GM18951 (cell line): ENCODE measurements at regions not wholly inside any gene's neighbourhood (a gene's known extent, or its start where the extent isn't known, plus 50 kb on each side); places are given as distances from the start of the nearest gene placed in this dataset.
"Not testable (repeated sequence)": the region's sequence is repeated elsewhere in the genome, so short reads cannot be mapped to it uniquely, and the experiment has no call there.

Experiments
- POLR2A ChIP-seq: IDR thresholded peaks from 4 replicates; pipeline ENCODE4 v1.6.1; 2011; ENCODE audit warnings: mild to moderate bottlenecking; ENCODE audit not compliant: insufficient read length, insufficient read depth; ENCODE audit errors: extremely low read depth
- in situ Hi-C: fragments of 300-500 bp; cut with MboI; formaldehyde crosslinking; loops from one replicate; pipeline ENCODE4 v1.12.0; 2022; ENCODE audit warnings: low sequenced_read_pairs, mixed read lengths, inconsistent platforms; ENCODE audit not compliant: unreplicated experiment

DNA sequence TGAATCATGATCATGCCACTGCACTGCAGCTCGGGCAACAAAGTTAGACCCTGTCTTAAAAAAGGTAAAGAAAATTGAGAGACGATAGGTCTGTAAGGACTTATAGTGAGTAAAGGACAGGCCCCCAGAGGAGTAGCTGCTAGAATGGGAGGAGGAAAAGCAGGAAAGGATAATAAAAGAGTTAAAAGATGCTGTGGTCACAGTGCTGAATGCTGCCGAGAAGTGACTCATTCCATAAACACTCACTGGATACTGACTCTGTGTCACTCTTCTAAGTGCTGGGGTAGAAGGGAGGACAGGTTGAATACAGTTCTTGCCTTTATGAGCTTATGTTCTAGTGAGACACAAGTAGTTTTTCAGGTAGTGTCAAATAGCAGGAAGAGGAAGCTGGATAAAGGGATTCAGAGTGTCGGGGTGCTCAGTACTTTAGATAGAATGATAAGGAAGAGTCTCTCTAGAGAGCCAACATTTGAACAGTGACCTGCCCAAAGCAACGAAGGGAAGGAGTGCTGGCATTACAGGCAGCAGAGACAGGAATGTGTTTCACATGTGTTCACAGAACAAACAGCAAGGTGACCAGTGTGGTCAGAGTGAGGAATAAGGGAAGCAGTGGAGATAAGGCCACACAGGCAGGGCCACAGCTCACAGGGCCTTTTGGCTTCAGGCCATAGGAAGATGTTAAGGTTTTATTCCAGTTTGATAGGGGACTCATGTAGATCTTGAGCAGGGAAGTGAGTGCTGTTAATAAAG is 1240.5 kb downstream of the UQCRFS1 start:
- in situ Hi-C loops = no loop called here
- TF ChIP-seq POLR2A = no peak

DNA sequence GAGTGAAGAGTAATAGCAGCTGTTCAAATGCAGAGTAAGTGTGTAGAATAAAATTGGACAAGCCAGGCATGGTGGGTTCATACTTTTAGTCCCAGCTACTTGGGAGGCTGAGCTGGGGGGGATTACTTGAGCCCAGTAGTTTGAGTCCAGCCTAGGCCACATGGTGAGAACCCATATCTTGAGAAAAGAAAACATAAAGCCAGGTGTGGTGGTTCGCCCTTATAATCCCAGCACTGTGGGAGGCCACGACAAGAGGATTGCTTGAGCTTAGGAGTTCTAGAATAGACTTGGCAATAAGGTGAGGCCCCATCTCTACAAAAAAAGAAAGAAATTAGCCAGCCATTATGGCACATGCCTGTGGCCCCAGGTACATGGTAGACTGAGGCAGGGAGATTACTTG is 1241.1 kb downstream of the UQCRFS1 start:
- in situ Hi-C loops = no loop called here
- TF ChIP-seq POLR2A = no peak

GRCh38 chr19:27971071-27971470 is 1241.9 kb downstream of the UQCRFS1 start:
- in situ Hi-C loops = no loop called here
- TF ChIP-seq POLR2A = no peak

GRCh38 chr19:27966390-27966816 is 1246.5 kb downstream of the UQCRFS1 start:
- in situ Hi-C loops = no loop called here
- no peak for TF ChIP-seq POLR2A

DNA sequence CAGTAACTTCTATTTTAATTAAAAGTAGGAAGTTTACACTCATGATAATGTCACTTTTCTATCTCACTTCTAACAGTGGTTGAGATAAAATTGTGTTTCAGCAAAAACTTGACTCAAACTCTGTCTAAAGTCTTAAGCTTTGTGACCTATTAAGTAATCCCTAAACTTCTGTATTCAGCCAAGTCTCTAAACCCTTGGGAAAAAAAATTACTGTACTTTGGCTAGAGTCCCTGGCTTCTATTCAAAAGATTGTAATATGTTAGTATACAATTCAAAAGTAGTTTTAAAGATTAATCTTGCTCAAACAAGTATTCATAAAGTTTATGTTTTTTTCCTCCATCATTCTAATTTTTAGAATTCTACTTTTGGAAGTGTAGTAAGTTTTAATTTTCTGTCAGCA is 1248.8 kb downstream of the UQCRFS1 start:
- in situ Hi-C loops = no loop called here
- TF ChIP-seq POLR2A = no peak

DNA sequence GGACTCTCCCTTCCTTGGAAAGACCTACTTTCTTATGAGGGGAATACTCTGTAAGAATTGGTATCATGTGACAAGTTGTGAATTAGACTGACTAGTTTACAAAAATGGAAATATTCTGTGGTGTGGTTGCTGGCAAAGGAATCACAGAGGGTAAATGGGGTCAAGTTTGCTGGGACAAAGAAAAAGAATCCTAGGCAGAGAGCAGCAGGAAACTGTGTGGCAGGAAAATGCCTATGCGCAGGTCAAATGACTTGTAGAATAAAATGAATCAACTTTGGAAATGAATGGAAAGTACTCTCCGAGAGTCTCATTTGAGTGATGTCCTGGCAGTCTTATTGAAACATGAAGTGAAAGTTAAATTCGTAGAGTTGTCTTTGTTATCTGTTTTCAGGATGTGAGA is 1250.7 kb downstream of the UQCRFS1 start:
- in situ Hi-C loops = no loop called here
- no peak for TF ChIP-seq POLR2A

DNA sequence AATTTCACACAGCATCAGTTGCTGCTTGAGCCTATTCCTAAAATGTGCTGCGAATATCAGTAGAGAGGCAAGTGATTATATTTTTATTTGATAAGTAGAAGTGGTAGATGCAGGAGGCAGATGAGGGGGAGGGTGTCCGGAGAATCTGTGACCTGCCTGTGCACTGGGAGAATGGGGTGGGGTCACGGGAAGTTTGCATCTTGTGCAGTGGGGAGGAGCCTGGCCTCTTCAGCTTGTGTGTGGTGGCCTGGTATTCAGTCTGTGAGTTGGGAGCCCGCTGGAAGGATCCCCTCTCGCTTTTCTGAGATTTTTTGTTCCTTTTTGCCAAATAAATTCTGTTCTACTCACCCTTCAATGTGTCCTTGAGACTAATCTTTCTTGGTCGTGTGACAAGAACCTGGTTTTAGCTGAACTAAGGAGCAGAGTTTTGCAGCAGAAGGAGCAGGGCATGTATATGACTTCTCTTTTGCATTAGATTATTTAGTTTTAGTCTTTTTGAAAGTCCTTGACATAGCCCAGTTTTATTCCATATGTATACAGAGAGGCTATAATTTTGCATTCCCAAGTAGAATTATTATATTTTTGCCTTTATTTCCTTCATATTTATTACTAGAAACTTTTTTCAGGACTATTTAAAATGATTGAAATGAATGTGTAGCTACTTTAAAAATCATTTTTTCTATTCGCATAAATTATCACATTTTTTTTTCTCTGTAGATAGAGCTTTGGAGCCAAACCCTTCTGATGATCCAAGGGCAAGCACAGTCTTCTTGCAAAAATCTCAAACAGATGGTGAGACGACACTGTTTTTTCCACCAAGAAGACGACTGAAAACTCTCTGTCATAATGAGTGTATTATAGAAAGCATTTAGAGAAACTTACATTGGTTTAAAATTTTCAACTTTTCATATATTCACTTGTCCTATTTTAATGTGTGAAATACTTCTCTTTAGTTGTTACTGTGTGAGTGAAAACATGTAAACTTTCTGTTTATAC is 1257.2 kb downstream of the UQCRFS1 start:
- in situ Hi-C loops = no loop called here
- TF ChIP-seq POLR2A = no peak

DNA sequence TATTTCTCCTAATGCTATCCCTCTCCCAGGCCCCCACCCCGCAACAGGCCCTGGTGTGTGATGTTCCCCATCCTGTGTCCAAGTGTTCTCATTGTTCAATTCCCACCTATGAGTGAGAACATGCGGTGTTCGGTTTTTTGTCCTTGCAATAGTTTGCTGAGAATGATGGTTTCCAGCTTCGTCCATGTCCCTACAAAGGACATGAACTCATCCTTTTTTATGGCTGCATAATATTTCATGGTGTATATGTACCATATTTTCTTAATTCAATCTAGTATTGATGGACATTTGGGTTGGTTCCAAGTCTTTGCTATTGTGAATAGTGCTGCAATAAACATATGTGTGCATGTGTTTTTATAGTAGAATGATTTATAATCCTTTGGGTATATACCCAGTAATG is 1270.3 kb downstream of the UQCRFS1 start:
- in situ Hi-C loops = not testable (repeated sequence)

DNA sequence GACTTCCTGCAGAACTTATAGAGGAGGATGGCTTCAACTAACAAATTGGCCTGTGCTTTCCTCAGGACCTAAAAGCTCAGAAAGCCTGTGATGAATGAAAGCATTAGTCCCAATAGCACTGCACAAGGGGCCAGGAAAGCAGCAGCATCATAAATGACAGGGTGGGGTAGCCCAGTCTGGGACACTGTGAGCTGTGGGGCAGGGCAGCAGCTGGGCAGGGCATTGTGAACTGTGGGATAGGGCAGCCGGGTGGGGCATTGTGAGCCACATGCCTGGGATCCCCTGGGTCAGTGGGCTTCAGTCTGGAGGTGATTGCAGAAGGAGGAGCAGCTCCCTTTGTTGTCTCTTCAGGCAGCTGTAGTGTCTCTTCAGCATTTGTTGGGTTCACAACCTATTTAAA is 1276.8 kb downstream of the UQCRFS1 start:
- no peak for TF ChIP-seq POLR2A
- in situ Hi-C loops = no loop called here

DNA sequence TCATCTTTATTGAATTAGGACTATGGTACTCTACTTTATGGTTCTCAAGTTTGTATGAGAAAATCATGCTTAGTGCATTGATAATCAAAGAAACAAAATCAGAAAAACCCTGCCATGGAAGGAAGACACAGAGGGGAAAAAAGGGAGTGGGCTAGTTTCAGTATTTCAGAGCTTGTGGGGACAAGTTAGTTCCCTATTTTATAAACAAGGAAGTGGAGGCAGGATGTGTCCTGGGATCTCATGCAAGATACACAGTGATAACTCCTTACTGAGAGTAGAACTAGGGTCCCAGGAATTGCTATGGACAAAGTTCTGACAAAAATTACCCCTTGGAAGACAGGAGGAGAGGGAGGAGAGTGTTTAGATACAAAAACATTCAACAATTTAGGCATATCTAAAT is 1277.3 kb downstream of the UQCRFS1 start:
- no peak for TF ChIP-seq POLR2A
- in situ Hi-C loops = no loop called here

DNA sequence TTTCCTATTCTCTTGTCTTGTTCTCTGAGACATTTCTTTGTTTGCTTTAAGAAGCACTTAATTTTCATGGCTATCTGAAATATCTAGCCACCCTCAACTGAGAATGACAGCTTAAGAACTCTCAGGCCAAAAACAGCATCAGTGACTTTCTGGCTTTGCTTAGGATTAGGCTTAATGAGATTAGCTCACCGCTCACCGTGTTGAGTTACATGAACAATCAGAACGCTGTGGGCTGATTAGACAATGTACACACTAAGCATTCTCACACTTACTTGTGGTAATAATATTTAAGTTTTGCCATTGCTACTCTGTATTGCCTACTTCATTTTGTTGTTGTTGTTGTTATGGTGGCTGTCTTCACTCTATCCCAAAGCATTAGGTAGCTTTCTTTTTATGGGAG is 1283.6 kb downstream of the UQCRFS1 start:
- TF ChIP-seq POLR2A = no peak
- in situ Hi-C loops = no loop called here

DNA sequence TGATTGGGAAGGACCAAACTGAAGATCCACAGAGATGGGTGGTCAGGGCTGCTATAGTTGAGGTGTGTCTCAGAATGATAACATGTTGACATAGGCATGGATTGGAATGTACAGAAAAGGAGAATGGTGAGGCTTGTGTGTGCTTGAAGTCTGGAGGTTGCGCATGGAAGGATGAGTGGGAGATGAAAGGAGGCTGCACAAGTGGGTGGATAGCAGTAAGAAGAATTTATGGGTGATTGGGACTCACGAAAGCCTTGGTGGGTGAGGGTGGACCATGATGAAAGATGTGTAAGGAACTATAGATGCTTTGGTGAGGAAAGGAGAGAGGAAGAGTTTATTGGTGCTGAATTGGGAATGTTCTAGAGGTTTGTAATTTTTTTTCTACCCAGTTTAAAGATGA is 1287.7 kb downstream of the UQCRFS1 start:
- no peak for TF ChIP-seq POLR2A
- in situ Hi-C loops = no loop called here

GRCh38 chr19:27922970-27923369 is 1290.0 kb downstream of the UQCRFS1 start:
- in situ Hi-C loops = no loop called here
- TF ChIP-seq POLR2A = no peak

- in situ Hi-C loops = no loop called here
- no peak for TF ChIP-seq POLR2A
Observed at GRCh38 chr19:27920774-27921173, 1292.2 kb downstream of the UQCRFS1 start.
